K562 (cell line): ENCODE measurements at regions not wholly inside any gene's neighbourhood (a gene's known extent, or its start where the extent isn't known, plus 50 kb on each side); places are given as distances from the start of the nearest gene placed in this dataset.

Experiments used
- ATAC-seq: fragments of 200-7000 bp; cut with Tn5 transposase; 3 replicates; pipeline ENCODE4 v1.9.1; 2020; ENCODE audit warnings: moderate library complexity
- BruUV-seq: library from RNA; stranded (reverse); fragments of 400-500 nt; replicated peaks from 2 replicates; lab custom pipeline; 2021; lab: Mats Ljungman, UMichigan
- CTCF ChIA-PET: fragments of 300-600 bp; formaldehyde crosslinking; extraction: SDS; loops from one replicate; lab custom pipeline; 2021; ENCODE audit warnings: low intra/inter-chr PET ratio; lab: Yijun Ruan, JAX
- POLR2A ChIA-PET: fragments of 300-600, 350-650 bp; sonication (Branson Sonifier 250); formaldehyde crosslinking; extraction: SDS; loops from one replicate; lab custom pipeline; 2021; ENCODE audit warnings: antibody characterized with exemption, inconsistent platforms; lab: Yijun Ruan, JAX
- DNase-seq, 4 experiments: peaks; one replicate each; pipeline versions ENCODE4 v3.0.0 to v3.0.0-alpha.2; 2011 to 2018; ENCODE audit warnings: low spot score in 3 of 4, mixed read lengths in 3 of 4; ENCODE audit errors: extremely low read depth in 1 of 4
- FAIRE-seq: peaks from 2 replicates; lab custom pipeline; 2011; peaks lifted over from hg19 to GRCh38; lab: Jason Lieb, UNC
- H2AFZ ChIP-seq: 2 replicates; pipeline ENCODE4 v1.6.0; 2011; ENCODE audit warnings: low read depth, low read length, control low read depth, inconsistent platforms
- H3K27ac ChIP-seq: fragments of 200-600 bp; 3 replicates; pipeline ENCODE4 v1.8.0; 2011; ENCODE audit warnings: low read depth, mild to moderate bottlenecking, control low read depth, inconsistent platforms, low read length, moderate library complexity, mixed read lengths; ENCODE audit errors: extremely low read depth
- H3K27me3 ChIP-seq, 2 experiments: fragments of 300-600 bp in 1 of 2; 2 replicates in 1 of 2; 3 replicates in 1 of 2; pipeline versions ENCODE4 v1.6.0 to v1.8.0; 2011; ENCODE audit warnings: inconsistent platforms in 2 of 2, low read length in 2 of 2, mild to moderate bottlenecking in 1 of 2, mixed read lengths in 1 of 2, moderate library complexity in 1 of 2; ENCODE audit not compliant: control insufficient read depth in 2 of 2, insufficient read depth in 2 of 2
- H3K36me3 ChIP-seq: fragments of 300-600 bp; 3 replicates; pipeline ENCODE4 v1.8.0; 2011; ENCODE audit warnings: mild to moderate bottlenecking, low read length, inconsistent platforms; ENCODE audit not compliant: control insufficient read depth, insufficient read depth
- H3K4me1 ChIP-seq, 2 experiments: fragments of 200-600 bp in 1 of 2; replicated peaks in 1 of 2; 2 replicates in 1 of 2; 3 replicates in 1 of 2; pipeline versions ENCODE4 v1.5.1 to v1.8.0; 2011; ENCODE audit warnings: inconsistent platforms in 2 of 2, low read length in 2 of 2, mild to moderate bottlenecking in 1 of 2, mixed read lengths in 1 of 2, moderate library complexity in 1 of 2; ENCODE audit not compliant: control insufficient read depth in 2 of 2, insufficient read depth in 2 of 2
- H3K4me2 ChIP-seq: 2 replicates; pipeline ENCODE4 v1.6.1; 2011; ENCODE audit warnings: low read length, control low read depth, inconsistent platforms, mixed read lengths; ENCODE audit not compliant: insufficient read depth
- H3K4me3 ChIP-seq: fragments of 200-600 bp; sonication (generic), shearing (Covaris generic); 2 replicates; pipeline ENCODE4 v1.5.1; 2016; ENCODE audit warnings: control low read depth, inconsistent platforms
- H3K79me2 ChIP-seq: fragments of 200-600 bp; 3 replicates; pipeline ENCODE4 v1.8.0; 2011; ENCODE audit warnings: low read length, inconsistent platforms; ENCODE audit not compliant: control insufficient read depth, insufficient read depth
- H3K9ac ChIP-seq, 2 experiments: 2 replicates each; pipeline versions ENCODE4 v1.6.0 to v1.6.1; 2011; ENCODE audit warnings: low read depth in 2 of 2, low read length in 2 of 2, control low read depth in 1 of 2, inconsistent platforms in 1 of 2, mild to moderate bottlenecking in 1 of 2, mixed read lengths in 1 of 2; ENCODE audit not compliant: insufficient read depth in 1 of 2
- H3K9me1 ChIP-seq: one replicate; pipeline ENCODE4 v1.6.0; 2011; ENCODE audit warnings: inconsistent platforms, mild to moderate bottlenecking, low read length, moderate library complexity; ENCODE audit not compliant: control insufficient read depth, insufficient read depth
- H3K9me3 ChIP-seq: replicated peaks from 2 replicates; pipeline ENCODE4 v1.5.1; 2011; ENCODE audit warnings: low read depth, low read length, inconsistent platforms; ENCODE audit not compliant: control insufficient read depth, insufficient read depth
- H4K20me1 ChIP-seq: replicated peaks from 2 replicates; pipeline ENCODE4 v1.6.1; 2011; ENCODE audit warnings: low read length, inconsistent platforms, mixed read lengths; ENCODE audit not compliant: control insufficient read depth, insufficient read depth
- CAMTA2 ChIP-seq: fragments of 250-450 bp; sonication (Bioruptor Pico); conservative IDR thresholded peaks from 2 replicates; pipeline ENCODE4 v1.5.1; 2022
- CBX5 ChIP-seq: IDR thresholded peaks from 2 replicates; pipeline ENCODE4 v1.6.1; 2014; ENCODE audit warnings: low read depth, borderline replicate concordance
- CEBPG ChIP-seq, 3 experiments: fragments of 200-800 bp in 1 of 3; sonication (Bioruptor generic) in 1 of 3; sonication (generic) in 1 of 3; formaldehyde crosslinking in 1 of 3; IDR thresholded peaks in 2 of 3; conservative IDR thresholded peaks in 1 of 3; 2 replicates each; pipeline versions ENCODE4 v1.6.1 to v1.8.0; 2016 to 2022; ENCODE audit warnings: missing compliant biosample characterization in 2 of 3, missing genetic modification characterization in 2 of 3, mild to moderate bottlenecking in 1 of 3, missing genetic modification reagents in 1 of 3
- CXXC5 ChIP-seq: fragments of 250-450 bp; sonication (Bioruptor Pico); IDR thresholded peaks from 2 replicates; pipeline ENCODE4 v1.8.0; 2022; ENCODE audit warnings: inconsistent platforms, mild to moderate bottlenecking, moderate library complexity
- ELF1 ChIP-seq: fragments of 200-800 bp; sonication (Bioruptor generic); IDR thresholded peaks from 2 replicates; pipeline ENCODE4 v1.6.1; 2016; ENCODE audit warnings: missing genetic modification characterization, missing compliant biosample characterization
- HMG20B ChIP-seq: fragments of 250-450 bp; sonication (Bioruptor Pico); IDR thresholded peaks from 2 replicates; pipeline ENCODE4 v1.5.0; 2021; ENCODE audit warnings: mild to moderate bottlenecking
- MCM2 ChIP-seq: fragments of 450-650 bp; IDR thresholded peaks from 2 replicates; pipeline ENCODE4 v1.6.1; 2017; ENCODE audit warnings: low read depth, mild to moderate bottlenecking
- NR4A1 ChIP-seq, 2 experiments: fragments of 250-450 bp in 1 of 2; fragments of 450-650 bp in 1 of 2; sonication (Bioruptor Pico) in 1 of 2; IDR thresholded peaks; 2 replicates each; pipeline versions ENCODE4 v1.4.0 to v1.6.1; 2016 to 2020; ENCODE audit warnings: mild to moderate bottlenecking in 2 of 2, missing compliant biosample characterization in 1 of 2, missing genetic modification characterization in 1 of 2, moderate library complexity in 1 of 2
- PHF20 ChIP-seq: fragments of 450-650 bp; IDR thresholded peaks from 2 replicates; pipeline ENCODE4 v1.6.1; 2018; ENCODE audit not compliant: partially characterized antibody
- SIRT6 ChIP-seq: IDR thresholded peaks from one replicate; pipeline ENCODE4 v1.6.1; 2012; ENCODE audit warnings: low read depth, mild to moderate bottlenecking, control low read depth, inconsistent platforms, low read length, moderate library complexity
- WHSC1 ChIP-seq: IDR thresholded peaks from one replicate; pipeline ENCODE4 v1.6.1; 2012; ENCODE audit warnings: low read length, control low read depth, inconsistent platforms
- ZFPM2 ChIP-seq: fragments of 250-450 bp; sonication (Bioruptor Pico); IDR thresholded peaks from 2 replicates; pipeline ENCODE4 v1.5.1; 2022; ENCODE audit warnings: mild to moderate bottlenecking
- WGBS: fragments of 100-300 bp; shearing (Covaris generic); methylation state at CpG from one replicate; pipeline ENCODE4 v1.1.6; 2016; ENCODE audit warnings: low coverage, mixed read lengths; ENCODE audit not compliant: insufficient coverage; ENCODE audit errors: missing lambda C conversion rate; 5-methylcytosine and 5-hydroxymethylcytosine counted together
- in situ Hi-C: fragments of 300-500 bp; cut with MboI; formaldehyde crosslinking; loops from 4 replicates; pipeline ENCODE4 v1.15.0; 2018; ENCODE audit warnings: inconsistent platforms, mixed read lengths
- intact Hi-C: fragments of 100-400 bp; cut with micrococcal nuclease; formaldehyde crosslinking; loops from 2 replicates; pipeline ENCODE4 v1.14.2; 2022
- TF ChIP-seq, protein P1 (sequence below): sonication (generic); formaldehyde crosslinking; IDR thresholded peaks from 2 replicates; pipeline ENCODE4 v1.8.0; 2022; ENCODE audit warnings: mild to moderate bottlenecking, missing genetic modification reagents
- TF ChIP-seq, protein P2 (sequence below): conservative IDR thresholded peaks from 2 replicates; pipeline ENCODE4 v1.6.1; 2011; ENCODE audit warnings: low read depth, mild to moderate bottlenecking, low read length; ENCODE audit not compliant: control insufficient read depth

DNA sequence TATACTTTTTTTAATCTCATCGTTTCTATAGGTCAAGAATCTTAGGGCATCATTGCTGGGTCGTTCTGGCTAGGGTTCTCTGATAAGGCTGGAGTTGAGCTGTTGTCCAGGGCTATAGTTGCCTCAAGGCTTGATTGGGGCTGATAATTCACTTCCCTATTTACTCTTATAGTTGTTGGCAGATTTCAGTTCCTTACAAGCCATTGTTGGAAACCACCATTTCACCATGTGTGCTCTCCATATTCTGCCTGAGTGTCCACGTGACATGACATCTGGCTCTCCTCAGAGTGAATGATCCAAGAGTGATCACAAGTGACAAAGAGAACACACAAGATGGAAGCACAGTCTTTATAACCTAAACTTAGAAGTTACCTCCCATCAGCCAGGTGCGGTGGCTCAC, 852.2 kb downstream of the EFNA5 start (continued):
- TF ChIP-seq PHF20 (no peak), HMG20B (CRISPR knock-in tag) (no peak), CAMTA2 (CRISPR knock-in tag) (no peak), CEBPG (CRISPR knock-in tag; IDR thresholded peaks at IDR 0.05) (no peak), CEBPG (tag; conservative IDR thresholded peaks at IDR 0.05 in 1 of 2, IDR thresholded peaks at IDR 0.05 in 1 of 2) (no peak), MCM2 (no peak)
- TF ChIP-seq, protein P1, sequence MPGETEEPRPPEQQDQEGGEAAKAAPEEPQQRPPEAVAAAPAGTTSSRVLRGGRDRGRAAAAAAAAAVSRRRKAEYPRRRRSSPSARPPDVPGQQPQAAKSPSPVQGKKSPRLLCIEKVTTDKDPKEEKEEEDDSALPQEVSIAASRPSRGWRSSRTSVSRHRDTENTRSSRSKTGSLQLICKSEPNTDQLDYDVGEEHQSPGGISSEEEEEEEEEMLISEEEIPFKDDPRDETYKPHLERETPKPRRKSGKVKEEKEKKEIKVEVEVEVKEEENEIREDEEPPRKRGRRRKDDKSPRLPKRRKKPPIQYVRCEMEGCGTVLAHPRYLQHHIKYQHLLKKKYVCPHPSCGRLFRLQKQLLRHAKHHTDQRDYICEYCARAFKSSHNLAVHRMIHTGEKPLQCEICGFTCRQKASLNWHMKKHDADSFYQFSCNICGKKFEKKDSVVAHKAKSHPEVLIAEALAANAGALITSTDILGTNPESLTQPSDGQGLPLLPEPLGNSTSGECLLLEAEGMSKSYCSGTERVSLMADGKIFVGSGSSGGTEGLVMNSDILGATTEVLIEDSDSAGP (CRISPR knock-in tag): no peak
- TF ChIP-seq, all 486 proteins: peak for 0

DNA sequence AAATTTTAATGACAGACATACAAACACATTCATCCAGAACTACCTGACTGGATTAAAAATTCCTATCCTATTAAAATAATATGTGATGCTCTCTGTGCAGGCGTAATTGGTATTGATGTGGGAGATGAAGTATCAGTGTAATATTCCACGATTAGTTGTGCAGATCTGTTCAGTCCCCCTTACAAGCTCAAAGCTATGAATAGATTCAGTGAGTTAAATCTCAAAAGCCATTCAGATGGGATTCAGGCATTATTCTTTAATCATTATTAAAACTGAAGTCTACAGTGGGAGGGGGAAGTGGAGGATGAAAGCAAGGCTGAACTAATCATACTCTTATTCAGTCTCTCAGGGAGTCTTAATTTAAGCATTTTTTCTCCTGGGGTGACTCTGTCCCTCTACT, 855.8 kb downstream of the EFNA5 start:
- H3K36me3 ChIP-seq: no peaks in the 10 kb centered on the region
- H3K4me2 ChIP-seq: no peak overlapping the region
- no peaks in the 10 kb centered on the region for H3K9me3 ChIP-seq
- BruUV-seq: no TSS peak
- no peaks in the 10 kb centered on the region for H3K79me2 ChIP-seq
- H3K27me3 ChIP-seq: no peaks in the 10 kb centered on the region
- no peaks in the 10 kb centered on the region for H3K9me1 ChIP-seq
- H3K27ac ChIP-seq: no peak overlapping the region
- FAIRE-seq (no peak), ATAC-seq (no peak), DNase-seq (no peak)
- H3K4me3 ChIP-seq: no peak overlapping the region
- H4K20me1 ChIP-seq: no peaks in the 10 kb centered on the region
- no peaks in the 10 kb centered on the region for H3K4me1 ChIP-seq
- ChIA-PET POLR2A (no interaction called here), CTCF (no interaction called here)
- in situ Hi-C loops: no loop called here
- whole genome bisulfite sequencing: 4% methylated on average over 2 of the region's 2 CpGs
- intact Hi-C loops: no loop called here
- H2AFZ ChIP-seq: no peak overlapping the region
- no peak overlapping the region for H3K9ac ChIP-seq
- TF ChIP-seq WHSC1: no peak
- no peak for TF ChIP-seq CXXC5 (CRISPR knock-in tag)
- no peak for TF ChIP-seq ELF1 (tag)
- TF ChIP-seq CBX5: no peak
- no peak for TF ChIP-seq NR4A1 (CRISPR knock-in tag; IDR thresholded peaks at IDR 0.05)
- no peak for TF ChIP-seq NR4A1 (tag; IDR thresholded peaks at IDR 0.05)
- TF ChIP-seq, protein P2, sequence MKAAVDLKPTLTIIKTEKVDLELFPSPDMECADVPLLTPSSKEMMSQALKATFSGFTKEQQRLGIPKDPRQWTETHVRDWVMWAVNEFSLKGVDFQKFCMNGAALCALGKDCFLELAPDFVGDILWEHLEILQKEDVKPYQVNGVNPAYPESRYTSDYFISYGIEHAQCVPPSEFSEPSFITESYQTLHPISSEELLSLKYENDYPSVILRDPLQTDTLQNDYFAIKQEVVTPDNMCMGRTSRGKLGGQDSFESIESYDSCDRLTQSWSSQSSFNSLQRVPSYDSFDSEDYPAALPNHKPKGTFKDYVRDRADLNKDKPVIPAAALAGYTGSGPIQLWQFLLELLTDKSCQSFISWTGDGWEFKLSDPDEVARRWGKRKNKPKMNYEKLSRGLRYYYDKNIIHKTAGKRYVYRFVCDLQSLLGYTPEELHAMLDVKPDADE: no peak
- TF ChIP-seq ZFPM2: no peak
- TF ChIP-seq CEBPG (CRISPR knock-in tag; IDR thresholded peaks at IDR 0.05): no peak
- TF ChIP-seq CEBPG (tag; conservative IDR thresholded peaks at IDR 0.05 in 1 of 2, IDR thresholded peaks at IDR 0.05 in 1 of 2): no peak
- no peak for TF ChIP-seq SIRT6
